ENCODE measurements at regions not wholly inside any gene's neighbourhood (a gene's known extent, or its start where the extent isn't known, plus 50 kb on each side); places are given as distances from the start of the nearest gene placed in this dataset.

GRCh38 chr1:218711001-218711400 lies 365.9 kb downstream of the TGFB2 start:
- Histone ChIP-seq H3K4me2 (no peak overlapping the region), H3K9ac (no peak overlapping the region), H3K27me3 (ENCODE audit: insufficient read depth, low read depth) (no peaks in the 10 kb centered on the region), H4K20me1 (ENCODE audit: insufficient read depth) (no peaks in the 10 kb centered on the region), H2AFZ (ENCODE audit: low read depth) (no peak overlapping the region), H3K79me2 (ENCODE audit: insufficient read depth, low read depth) (no peaks in the 10 kb centered on the region), H3K4me3 (IDR thresholded peaks at IDR 0.05; ENCODE audit: insufficient read depth, low read depth, low read length) (no peak overlapping the region), H3K4me1 (ENCODE audit: low read depth, poor library complexity, severe bottlenecking) (no peaks in the 10 kb centered on the region), H3K36me3 (ENCODE audit: insufficient read depth) (no peaks in the 10 kb centered on the region), H3K27ac (no peak overlapping the region)
- no peak for TF ChIP-seq CTCF (conservative IDR thresholded peaks at IDR 0.05; ENCODE audit: low read depth, low read length)

GRCh38 chr1:218711884-218712674 lies 366.9 kb downstream of the TGFB2 start:
- no peaks in the 10 kb centered on the region for H4K20me1 ChIP-seq (ENCODE audit: insufficient read depth)
- no peaks in the 10 kb centered on the region for H3K27me3 ChIP-seq (ENCODE audit: insufficient read depth, low read depth)
- no peak overlapping the region for H2AFZ ChIP-seq (ENCODE audit: low read depth)
- H3K27ac ChIP-seq, result no peak overlapping the region
- no peak for TF ChIP-seq CTCF (conservative IDR thresholded peaks at IDR 0.05; ENCODE audit: low read depth, low read length)
- H3K36me3 ChIP-seq (ENCODE audit: insufficient read depth), result no peaks in the 10 kb centered on the region
- no peaks in the 10 kb centered on the region for H3K79me2 ChIP-seq (ENCODE audit: insufficient read depth, low read depth)
- no peak overlapping the region for H3K4me2 ChIP-seq
- H3K9ac ChIP-seq, result no peak overlapping the region
- H3K4me1 ChIP-seq (ENCODE audit: low read depth, poor library complexity, severe bottlenecking), result no peaks in the 10 kb centered on the region
- no peak overlapping the region for H3K4me3 ChIP-seq (IDR thresholded peaks at IDR 0.05; ENCODE audit: insufficient read depth, low read depth, low read length)

GRCh38 chr1:218712677-218713076 lies 367.5 kb downstream of the TGFB2 start:
- no peak overlapping the region for H3K27ac ChIP-seq
- H3K4me3 ChIP-seq (IDR thresholded peaks at IDR 0.05; ENCODE audit: insufficient read depth, low read depth, low read length), result no peak overlapping the region
- H3K9ac ChIP-seq, result no peak overlapping the region
- H3K4me1 ChIP-seq (ENCODE audit: low read depth, poor library complexity, severe bottlenecking), result no peaks in the 10 kb centered on the region
- TF ChIP-seq CTCF (conservative IDR thresholded peaks at IDR 0.05; ENCODE audit: low read depth, low read length), result no peak
- no peaks in the 10 kb centered on the region for H3K79me2 ChIP-seq (ENCODE audit: insufficient read depth, low read depth)
- H4K20me1 ChIP-seq (ENCODE audit: insufficient read depth), result no peaks in the 10 kb centered on the region
- no peaks in the 10 kb centered on the region for H3K27me3 ChIP-seq (ENCODE audit: insufficient read depth, low read depth)
- no peaks in the 10 kb centered on the region for H3K36me3 ChIP-seq (ENCODE audit: insufficient read depth)
- H2AFZ ChIP-seq (ENCODE audit: low read depth), result no peak overlapping the region
- no peak overlapping the region for H3K4me2 ChIP-seq

- Histone ChIP-seq H3K4me3 (IDR thresholded peaks at IDR 0.05; ENCODE audit: insufficient read depth, low read depth, low read length) (no peak overlapping the region), H3K9ac (no peak overlapping the region), H4K20me1 (ENCODE audit: insufficient read depth) (no peaks in the 10 kb centered on the region), H3K36me3 (ENCODE audit: insufficient read depth) (no peaks in the 10 kb centered on the region), H3K79me2 (ENCODE audit: insufficient read depth, low read depth) (no peaks in the 10 kb centered on the region), H3K4me1 (ENCODE audit: low read depth, poor library complexity, severe bottlenecking) (no peaks in the 10 kb centered on the region), H2AFZ (ENCODE audit: low read depth) (no peak overlapping the region), H3K27me3 (ENCODE audit: insufficient read depth, low read depth) (no peaks in the 10 kb centered on the region), H3K27ac (no peak overlapping the region), H3K4me2 (no peak overlapping the region)
- TF ChIP-seq CTCF (conservative IDR thresholded peaks at IDR 0.05; ENCODE audit: low read depth, low read length), result no peak
Observed at GRCh38 chr1:218715961-218716669, 371.0 kb downstream of the TGFB2 start.

Data from KMS-11 (cell line).